K562 (cell line): ENCODE measurements at regions not wholly inside any gene's neighbourhood (a gene's known extent, or its start where the extent isn't known, plus 50 kb on each side); places are given as distances from the start of the nearest gene placed in this dataset.

ENCODE experiments used
- ATAC-seq: fragments of 200-7000 bp; cut with Tn5 transposase; 3 replicates; pipeline ENCODE4 v1.9.1; 2020; ENCODE audit warnings: moderate library complexity
- BruUV-seq: library from RNA; stranded (reverse); fragments of 400-500 nt; replicated peaks from 2 replicates; lab custom pipeline; 2021; lab: Mats Ljungman, UMichigan
- CTCF ChIA-PET: fragments of 300-600 bp; formaldehyde crosslinking; extraction: SDS; loops from one replicate; lab custom pipeline; 2021; ENCODE audit warnings: low intra/inter-chr PET ratio; lab: Yijun Ruan, JAX
- POLR2A ChIA-PET: fragments of 300-600, 350-650 bp; sonication (Branson Sonifier 250); formaldehyde crosslinking; extraction: SDS; loops from one replicate; lab custom pipeline; 2021; ENCODE audit warnings: antibody characterized with exemption, inconsistent platforms; lab: Yijun Ruan, JAX
- DNase-seq, 4 experiments: peaks; one replicate each; pipeline versions ENCODE4 v3.0.0 to v3.0.0-alpha.2; 2011 to 2018; ENCODE audit warnings: low spot score in 3 of 4, mixed read lengths in 3 of 4; ENCODE audit errors: extremely low read depth in 1 of 4
- FAIRE-seq: peaks from 2 replicates; lab custom pipeline; 2011; peaks lifted over from hg19 to GRCh38; lab: Jason Lieb, UNC
- H2AFZ ChIP-seq: 2 replicates; pipeline ENCODE4 v1.6.0; 2011; ENCODE audit warnings: low read depth, low read length, control low read depth, inconsistent platforms
- H3K27ac ChIP-seq: fragments of 200-600 bp; 3 replicates; pipeline ENCODE4 v1.8.0; 2011; ENCODE audit warnings: low read depth, mild to moderate bottlenecking, control low read depth, inconsistent platforms, low read length, moderate library complexity, mixed read lengths; ENCODE audit errors: extremely low read depth
- H3K27me3 ChIP-seq, 2 experiments: fragments of 300-600 bp in 1 of 2; 2 replicates in 1 of 2; 3 replicates in 1 of 2; pipeline versions ENCODE4 v1.6.0 to v1.8.0; 2011; ENCODE audit warnings: inconsistent platforms in 2 of 2, low read length in 2 of 2, mild to moderate bottlenecking in 1 of 2, mixed read lengths in 1 of 2, moderate library complexity in 1 of 2; ENCODE audit not compliant: control insufficient read depth in 2 of 2, insufficient read depth in 2 of 2
- H3K36me3 ChIP-seq: fragments of 300-600 bp; 3 replicates; pipeline ENCODE4 v1.8.0; 2011; ENCODE audit warnings: mild to moderate bottlenecking, low read length, inconsistent platforms; ENCODE audit not compliant: control insufficient read depth, insufficient read depth
- H3K4me1 ChIP-seq, 2 experiments: fragments of 200-600 bp in 1 of 2; replicated peaks in 1 of 2; 2 replicates in 1 of 2; 3 replicates in 1 of 2; pipeline versions ENCODE4 v1.5.1 to v1.8.0; 2011; ENCODE audit warnings: inconsistent platforms in 2 of 2, low read length in 2 of 2, mild to moderate bottlenecking in 1 of 2, mixed read lengths in 1 of 2, moderate library complexity in 1 of 2; ENCODE audit not compliant: control insufficient read depth in 2 of 2, insufficient read depth in 2 of 2
- H3K4me2 ChIP-seq: 2 replicates; pipeline ENCODE4 v1.6.1; 2011; ENCODE audit warnings: low read length, control low read depth, inconsistent platforms, mixed read lengths; ENCODE audit not compliant: insufficient read depth
- H3K4me3 ChIP-seq: fragments of 200-600 bp; sonication (generic), shearing (Covaris generic); 2 replicates; pipeline ENCODE4 v1.5.1; 2016; ENCODE audit warnings: control low read depth, inconsistent platforms
- H3K79me2 ChIP-seq: fragments of 200-600 bp; 3 replicates; pipeline ENCODE4 v1.8.0; 2011; ENCODE audit warnings: low read length, inconsistent platforms; ENCODE audit not compliant: control insufficient read depth, insufficient read depth
- H3K9ac ChIP-seq, 2 experiments: 2 replicates each; pipeline versions ENCODE4 v1.6.0 to v1.6.1; 2011; ENCODE audit warnings: low read depth in 2 of 2, low read length in 2 of 2, control low read depth in 1 of 2, inconsistent platforms in 1 of 2, mild to moderate bottlenecking in 1 of 2, mixed read lengths in 1 of 2; ENCODE audit not compliant: insufficient read depth in 1 of 2
- H3K9me1 ChIP-seq: one replicate; pipeline ENCODE4 v1.6.0; 2011; ENCODE audit warnings: inconsistent platforms, mild to moderate bottlenecking, low read length, moderate library complexity; ENCODE audit not compliant: control insufficient read depth, insufficient read depth
- H3K9me3 ChIP-seq: replicated peaks from 2 replicates; pipeline ENCODE4 v1.5.1; 2011; ENCODE audit warnings: low read depth, low read length, inconsistent platforms; ENCODE audit not compliant: control insufficient read depth, insufficient read depth
- H4K20me1 ChIP-seq: replicated peaks from 2 replicates; pipeline ENCODE4 v1.6.1; 2011; ENCODE audit warnings: low read length, inconsistent platforms, mixed read lengths; ENCODE audit not compliant: control insufficient read depth, insufficient read depth
- ARID1B ChIP-seq: fragments of 450-650 bp; IDR thresholded peaks from 2 replicates; pipeline ENCODE4 v1.6.1; 2016; ENCODE audit warnings: antibody characterized with exemption, mild to moderate bottlenecking, inconsistent platforms
- CREBBP ChIP-seq: IDR thresholded peaks from one replicate; pipeline ENCODE4 v1.6.1; 2012; ENCODE audit warnings: low read depth, mild to moderate bottlenecking, control low read depth, inconsistent platforms, low read length
- DMBX1 ChIP-seq: fragments of 250-450 bp; sonication (Bioruptor Pico); IDR thresholded peaks from 2 replicates; pipeline ENCODE4 v1.8.0; 2022; ENCODE audit warnings: inconsistent platforms, mild to moderate bottlenecking, moderate library complexity, borderline replicate concordance
- IRF2 ChIP-seq: sonication (generic); formaldehyde crosslinking; IDR thresholded peaks from 2 replicates; pipeline ENCODE4 v1.8.1; 2022; ENCODE audit warnings: mild to moderate bottlenecking, missing genetic modification reagents
- XRCC5 ChIP-seq: fragments of 200-400 bp; formaldehyde crosslinking; IDR thresholded peaks from 2 replicates; pipeline ENCODE4 v1.6.1; 2017; ENCODE audit warnings: low read depth, mild to moderate bottlenecking, low read length
- ZMIZ1 ChIP-seq, 2 experiments: fragments of 150-350 bp in 1 of 2; IDR thresholded peaks; 2 replicates each; pipeline ENCODE4 v1.6.1; 2012 to 2016; ENCODE audit warnings: low read depth in 2 of 2, low read length in 2 of 2, mild to moderate bottlenecking in 1 of 2, moderate library complexity in 1 of 2
- ZNF589 ChIP-seq: fragments of 200-800 bp; sonication (Bioruptor generic); IDR thresholded peaks from 2 replicates; pipeline ENCODE4 v1.6.1; 2016; ENCODE audit warnings: low read depth, missing genetic modification characterization, missing compliant biosample characterization
- WGBS: fragments of 100-300 bp; shearing (Covaris generic); methylation state at CpG from one replicate; pipeline ENCODE4 v1.1.6; 2016; ENCODE audit warnings: low coverage, mixed read lengths; ENCODE audit not compliant: insufficient coverage; ENCODE audit errors: missing lambda C conversion rate; 5-methylcytosine and 5-hydroxymethylcytosine counted together
- in situ Hi-C: fragments of 300-500 bp; cut with MboI; formaldehyde crosslinking; loops from 4 replicates; pipeline ENCODE4 v1.15.0; 2018; ENCODE audit warnings: inconsistent platforms, mixed read lengths
- intact Hi-C: fragments of 100-400 bp; cut with micrococcal nuclease; formaldehyde crosslinking; loops from 2 replicates; pipeline ENCODE4 v1.14.2; 2022

GRCh38 chr16:77600555-77600954 lies 121.8 kb upstream of the NUDT7 start:
- POLR2A ChIA-PET, result no interaction called here
- no peaks in the 10 kb centered on the region for H4K20me1 ChIP-seq
- H2AFZ ChIP-seq, result no peak overlapping the region
- ATAC-seq, result no peak
- BruUV-seq, result no TSS peak
- H3K9me3 ChIP-seq, result no peaks in the 10 kb centered on the region
- no peaks in the 10 kb centered on the region for H3K36me3 ChIP-seq
- CTCF ChIA-PET, result interaction anchor here (1.2 kb wide), 1 partner anchor 365 kb away, joined by 3 read pairs; no protein-coding TSS in a partner anchor
- in situ Hi-C loops (no loop called here), intact Hi-C loops (no loop called here)
- TF ChIP-seq ARID1B, result no peak
- no peak for TF ChIP-seq DMBX1 (CRISPR knock-in tag)
- no peak for TF ChIP-seq ZNF589
- TF ChIP-seq CREBBP, result no peak
- TF ChIP-seq ZMIZ1 (IDR thresholded peaks at IDR 0.05; ENCODE audit: low read depth in 2 of 2, low read length in 2 of 2), result no peak
- no peak for TF ChIP-seq XRCC5
- TF ChIP-seq IRF2, result no peak
- no peaks in the 10 kb centered on the region for H3K9me1 ChIP-seq
- H3K4me2 ChIP-seq, result no peak overlapping the region
- H3K79me2 ChIP-seq, result no peaks in the 10 kb centered on the region
- no peak for DNase-seq
- no peak overlapping the region for H3K27ac ChIP-seq
- WGBS, result 0% methylated on average over 2 of the region's 2 CpGs
- FAIRE-seq, result no peak
- H3K4me1 ChIP-seq, result no peaks in the 10 kb centered on the region
- H3K9ac ChIP-seq, result no peak overlapping the region
- H3K27me3 ChIP-seq, result no peaks in the 10 kb centered on the region
- H3K4me3 ChIP-seq, result no peak overlapping the region
